SK-N-SH (cell line): ENCODE measurements at regions not wholly inside any gene's neighbourhood (a gene's known extent, or its start where the extent isn't known, plus 50 kb on each side); places are given as distances from the start of the nearest gene placed in this dataset.

Experiments
- CTCF ChIA-PET: fragments of 300-600, 350-600 bp; formaldehyde crosslinking; extraction: SDS; loops from one replicate; lab custom pipeline; 2021; lab: Yijun Ruan, JAX
- POLR2A ChIA-PET: fragments of 350-600 bp; sonication (Branson Sonifier 250); formaldehyde crosslinking; extraction: SDS; loops from one replicate; lab custom pipeline; 2020; ENCODE audit warnings: antibody characterized with exemption, inconsistent platforms; lab: Yijun Ruan, JAX
- DNase-seq: peaks from one replicate; pipeline ENCODE4 v3.0.0; 2012
- H2AFZ ChIP-seq: fragments of 200-600 bp; sonication (generic); 2 replicates; pipeline ENCODE4 v1.8.1; 2016; ENCODE audit warnings: antibody characterized with exemption, mild to moderate bottlenecking, low read depth
- H3F3A ChIP-seq: fragments of 200-600 bp; sonication (generic); replicated peaks from 2 replicates; pipeline ENCODE3; 2016; ENCODE audit warnings: antibody characterized with exemption, mild to moderate bottlenecking; ENCODE audit not compliant: insufficient read depth
- H3K27ac ChIP-seq, 2 experiments: fragments of 200-500 bp in 1 of 2; fragments of 200-600 bp in 1 of 2; sonication (Bioruptor generic) in 1 of 2; sonication (generic), shearing (Covaris generic) in 1 of 2; 2 replicates each; pipeline versions ENCODE4 v1.5.1 to v1.6.1; 2014 to 2016; ENCODE audit warnings: low read depth in 2 of 2, inconsistent platforms in 1 of 2, low read length in 1 of 2, mild to moderate bottlenecking in 1 of 2, mixed read lengths in 1 of 2
- H3K27me3 ChIP-seq: fragments of 200-600 bp; sonication (generic), shearing (Covaris generic); 2 replicates; pipeline ENCODE4 v1.6.1; 2016; ENCODE audit warnings: mixed run types; ENCODE audit not compliant: insufficient read depth
- H3K36me3 ChIP-seq, 2 experiments: fragments of 200-500 bp in 1 of 2; fragments of 200-600 bp in 1 of 2; sonication (Bioruptor generic) in 1 of 2; sonication (generic) in 1 of 2; replicated peaks in 1 of 2; 2 replicates each; pipeline versions ENCODE3 to v1.5.1; 2014 to 2016; ENCODE audit warnings: low read length in 1 of 2, mild to moderate bottlenecking in 1 of 2; ENCODE audit not compliant: insufficient read depth in 2 of 2, control insufficient read depth in 1 of 2
- H3K4me1 ChIP-seq, 2 experiments: fragments of 200-500 bp in 1 of 2; fragments of 200-600 bp in 1 of 2; sonication (Bioruptor generic) in 1 of 2; sonication (generic), shearing (Covaris generic) in 1 of 2; 2 replicates each; pipeline versions ENCODE4 v1.5.1 to v1.6.1; 2014 to 2016; ENCODE audit warnings: low read depth in 1 of 2, low read length in 1 of 2, mixed run types in 1 of 2; ENCODE audit not compliant: insufficient read depth in 2 of 2, control insufficient read depth in 1 of 2
- H3K4me2 ChIP-seq: fragments of 200-600 bp; sonication (generic), shearing (Covaris generic); 2 replicates; pipeline ENCODE4 v1.6.1; 2017; ENCODE audit warnings: mixed run types
- H3K4me3 ChIP-seq, 2 experiments: fragments of 200-500 bp in 1 of 2; fragments of 200-600 bp in 1 of 2; sonication (Bioruptor generic) in 1 of 2; sonication (generic), shearing (Covaris generic) in 1 of 2; 2 replicates each; pipeline versions ENCODE4 v1.5.1 to v1.8.1; 2014 to 2016; ENCODE audit warnings: low read depth in 2 of 2, inconsistent platforms in 1 of 2, low read length in 1 of 2, mild to moderate bottlenecking in 1 of 2, mixed read lengths in 1 of 2, moderate library complexity in 1 of 2
- H3K79me2 ChIP-seq: fragments of 200-600 bp; sonication (generic); 2 replicates; pipeline ENCODE4 v1.8.1; 2017; ENCODE audit warnings: mild to moderate bottlenecking; ENCODE audit not compliant: insufficient read depth
- H3K9ac ChIP-seq: fragments of 200-600 bp; sonication (generic); 2 replicates; pipeline ENCODE4 v1.6.1; 2017; ENCODE audit warnings: mixed run types
- H3K9me2 ChIP-seq: fragments of 200-600 bp; sonication (generic); 2 replicates; pipeline ENCODE4 v1.6.1; 2017; ENCODE audit warnings: mixed run types
- H3K9me3 ChIP-seq: fragments of 200-600 bp; sonication (generic); 2 replicates; pipeline ENCODE4 v1.6.1; 2017; ENCODE audit warnings: mixed run types, mild to moderate bottlenecking, moderate library complexity
- H4K20me1 ChIP-seq: fragments of 200-600 bp; sonication (generic); 2 replicates; pipeline ENCODE4 v1.6.1; 2017; ENCODE audit warnings: mild to moderate bottlenecking, mixed run types; ENCODE audit not compliant: insufficient read depth
- CHD2 ChIP-seq: fragments of 150-350 bp; IDR thresholded peaks from 2 replicates; pipeline ENCODE4 v1.6.1; 2018; ENCODE audit warnings: low read length; ENCODE audit not compliant: partially characterized antibody
- CTCF ChIP-seq: fragments of 200-600 bp; sonication (generic); IDR thresholded peaks from 2 replicates; pipeline ENCODE4 v1.6.1; 2017; ENCODE audit warnings: antibody characterized with exemption, mild to moderate bottlenecking, moderate library complexity
- ELF1 ChIP-seq: IDR thresholded peaks from 2 replicates; pipeline ENCODE4 v1.4.0; 2012
- EP300 ChIP-seq, 2 experiments: IDR thresholded peaks; 2 replicates each; pipeline versions ENCODE4 v1.4.0 to v1.6.1; 2012; ENCODE audit warnings: borderline replicate concordance in 1 of 2, low read depth in 1 of 2, low read length in 1 of 2
- FOSL2 ChIP-seq: IDR thresholded peaks from 2 replicates; pipeline ENCODE4 v1.4.0; 2012; ENCODE audit warnings: low read depth, mild to moderate bottlenecking, moderate library complexity, borderline replicate concordance
- FOXM1 ChIP-seq: IDR thresholded peaks from 2 replicates; pipeline ENCODE4 v1.4.0; 2012; ENCODE audit warnings: low read depth, mild to moderate bottlenecking
- GABPA ChIP-seq: IDR thresholded peaks from 2 replicates; pipeline ENCODE4 v1.4.0; 2012; ENCODE audit warnings: low read depth, mild to moderate bottlenecking
- GATA2 ChIP-seq: sonication (generic); formaldehyde crosslinking; IDR thresholded peaks from 2 replicates; pipeline ENCODE4 v1.5.0; 2020; ENCODE audit warnings: mild to moderate bottlenecking, missing genetic modification reagents
- IRF3 ChIP-seq: fragments of 150-350 bp; IDR thresholded peaks from 2 replicates; pipeline ENCODE4 v1.6.1; 2016; ENCODE audit warnings: mild to moderate bottlenecking, low read depth, low read length
- JUND ChIP-seq: IDR thresholded peaks from 2 replicates; pipeline ENCODE4 v1.4.0; 2012
- MAX ChIP-seq: IDR thresholded peaks from 2 replicates; pipeline ENCODE4 v1.4.0; 2012; ENCODE audit warnings: low read depth
- NRF1 ChIP-seq: IDR thresholded peaks from 2 replicates; pipeline ENCODE4 v1.6.1; 2012; ENCODE audit warnings: low read depth, mild to moderate bottlenecking, low read length
- POLR2AphosphoS5 ChIP-seq: IDR thresholded peaks from 2 replicates; pipeline ENCODE4 v1.6.1; 2012; ENCODE audit warnings: low read depth, low read length
- REST ChIP-seq: IDR thresholded peaks from 2 replicates; pipeline ENCODE4 v1.6.1; 2012; ENCODE audit warnings: mild to moderate bottlenecking, low read depth, low read length, moderate library complexity
- RXRA ChIP-seq: IDR thresholded peaks from 2 replicates; pipeline ENCODE4 v1.4.0; 2012; ENCODE audit warnings: low read depth, mild to moderate bottlenecking, borderline replicate concordance
- SIN3A ChIP-seq: IDR thresholded peaks from 2 replicates; pipeline ENCODE4 v1.6.1; 2012; ENCODE audit warnings: low read depth, mild to moderate bottlenecking, low read length, moderate library complexity, borderline replicate concordance
- SMC3 ChIP-seq: IDR thresholded peaks from 2 replicates; pipeline ENCODE4 v1.6.1; 2012; ENCODE audit warnings: low read depth, low read length, improper control_type of control experiment
- TAF1 ChIP-seq: IDR thresholded peaks from 2 replicates; pipeline ENCODE4 v1.6.1; 2012; ENCODE audit warnings: low read depth, mild to moderate bottlenecking, low read length, moderate library complexity, borderline replicate concordance
- YY1 ChIP-seq: IDR thresholded peaks from 2 replicates; pipeline ENCODE4 v1.4.0; 2012; ENCODE audit warnings: low read depth, mild to moderate bottlenecking
- WGBS: methylation state at CpG from one replicate; pipeline ENCODE4 v1.1.6; 2017; ENCODE audit warnings: low lambda C conversion rate; 5-methylcytosine and 5-hydroxymethylcytosine counted together
- TF ChIP-seq, protein P1 (sequence below): IDR thresholded peaks from 2 replicates; pipeline ENCODE4 v1.4.0; 2012; ENCODE audit warnings: low read depth, borderline replicate concordance
- TF ChIP-seq, protein P2 (sequence below): IDR thresholded peaks from 2 replicates; pipeline ENCODE4; 2012

DNA sequence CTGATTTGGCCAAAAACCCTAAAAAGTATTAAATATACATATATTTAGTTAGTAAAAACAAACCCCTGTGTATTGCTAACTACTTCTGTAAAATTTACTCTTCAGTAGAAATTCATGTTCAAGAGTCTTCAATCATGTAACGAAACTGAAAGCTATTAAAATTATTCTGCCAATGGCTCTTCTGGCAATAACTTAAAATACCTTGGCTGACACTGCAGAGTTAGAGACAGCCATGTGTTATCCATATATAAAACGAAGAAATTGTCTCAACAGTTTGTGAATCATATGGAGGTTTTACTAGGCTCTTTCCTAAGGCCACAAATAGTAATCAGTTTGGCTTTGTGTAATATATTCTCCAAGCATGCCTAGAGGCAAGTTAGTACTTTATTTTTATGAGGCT, 357.2 kb downstream of the COL11A1 start (continued):
- TF ChIP-seq, protein P1, sequence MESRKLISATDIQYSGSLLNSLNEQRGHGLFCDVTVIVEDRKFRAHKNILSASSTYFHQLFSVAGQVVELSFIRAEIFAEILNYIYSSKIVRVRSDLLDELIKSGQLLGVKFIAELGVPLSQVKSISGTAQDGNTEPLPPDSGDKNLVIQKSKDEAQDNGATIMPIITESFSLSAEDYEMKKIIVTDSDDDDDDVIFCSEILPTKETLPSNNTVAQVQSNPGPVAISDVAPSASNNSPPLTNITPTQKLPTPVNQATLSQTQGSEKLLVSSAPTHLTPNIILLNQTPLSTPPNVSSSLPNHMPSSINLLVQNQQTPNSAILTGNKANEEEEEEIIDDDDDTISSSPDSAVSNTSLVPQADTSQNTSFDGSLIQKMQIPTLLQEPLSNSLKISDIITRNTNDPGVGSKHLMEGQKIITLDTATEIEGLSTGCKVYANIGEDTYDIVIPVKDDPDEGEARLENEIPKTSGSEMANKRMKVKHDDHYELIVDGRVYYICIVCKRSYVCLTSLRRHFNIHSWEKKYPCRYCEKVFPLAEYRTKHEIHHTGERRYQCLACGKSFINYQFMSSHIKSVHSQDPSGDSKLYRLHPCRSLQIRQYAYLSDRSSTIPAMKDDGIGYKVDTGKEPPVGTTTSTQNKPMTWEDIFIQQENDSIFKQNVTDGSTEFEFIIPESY, result no peak
- TF ChIP-seq IRF3, result no peak
- no peak for TF ChIP-seq FOXM1
- no peak for TF ChIP-seq GABPA
- no peak for TF ChIP-seq RXRA
- no peak for TF ChIP-seq GATA2 (CRISPR knock-in tag)
- no peak for TF ChIP-seq TAF1
- no peak for TF ChIP-seq MAX

- Histone ChIP-seq H3K4me2 (no peak overlapping the region), H3K36me3 (no peaks in the 10 kb centered on the region), H3K9me3 (no peaks in the 10 kb centered on the region), H3K9ac (no peak overlapping the region), H4K20me1 (no peaks in the 10 kb centered on the region), H3K27ac (no peak overlapping the region), H3F3A (no peaks in the 10 kb centered on the region), H3K79me2 (no peaks in the 10 kb centered on the region), H3K4me3 (no peak overlapping the region), H2AFZ (no peak overlapping the region), H3K27me3 (no peaks in the 10 kb centered on the region), H3K4me1 (no peaks in the 10 kb centered on the region), H3K9me2 (0 out of 2 replicates have a peak, but pooled peaks cover 5% of the 10 kb centered on the region)
- ChIA-PET CTCF (no interaction called here), POLR2A (no interaction called here)
- 45% methylated on average over 2 of the region's 2 CpGs for WGBS
- no peak for DNase-seq
- TF ChIP-seq SMC3, result no peak
- no peak for TF ChIP-seq FOXM1
- TF ChIP-seq POLR2AphosphoS5, result no peak
- TF ChIP-seq FOSL2, result no peak
- TF ChIP-seq CHD2, result no peak
- TF ChIP-seq YY1, result no peak
- TF ChIP-seq RXRA, result no peak
- TF ChIP-seq SIN3A, result no peak
- TF ChIP-seq NRF1, result no peak
- no peak for TF ChIP-seq GATA2 (CRISPR knock-in tag)
- TF ChIP-seq EP300 (IDR thresholded peaks at IDR 0.05; ENCODE audit: borderline replicate concordance in 1 of 2, low read depth in 1 of 2, low read length in 1 of 2), result no peak
- TF ChIP-seq IRF3, result no peak
- no peak for TF ChIP-seq REST
- TF ChIP-seq MAX, result no peak
- TF ChIP-seq, protein P2, sequence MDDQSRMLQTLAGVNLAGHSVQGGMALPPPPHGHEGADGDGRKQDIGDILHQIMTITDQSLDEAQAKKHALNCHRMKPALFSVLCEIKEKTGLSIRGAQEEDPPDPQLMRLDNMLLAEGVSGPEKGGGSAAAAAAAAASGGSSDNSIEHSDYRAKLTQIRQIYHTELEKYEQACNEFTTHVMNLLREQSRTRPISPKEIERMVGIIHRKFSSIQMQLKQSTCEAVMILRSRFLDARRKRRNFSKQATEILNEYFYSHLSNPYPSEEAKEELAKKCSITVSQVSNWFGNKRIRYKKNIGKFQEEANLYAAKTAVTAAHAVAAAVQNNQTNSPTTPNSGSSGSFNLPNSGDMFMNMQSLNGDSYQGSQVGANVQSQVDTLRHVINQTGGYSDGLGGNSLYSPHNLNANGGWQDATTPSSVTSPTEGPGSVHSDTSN, result no peak
- no peak for TF ChIP-seq CTCF
- no peak for TF ChIP-seq ELF1
- TF ChIP-seq JUND, result no peak
Observed at GRCh38 chr1:102742426-102742825, 365.9 kb downstream of the COL11A1 start.
